ENCODE measurements at regions not wholly inside any gene's neighbourhood (a gene's known extent, or its start where the extent isn't known, plus 50 kb on each side); places are given as distances from the start of the nearest gene placed in this dataset.

DNA sequence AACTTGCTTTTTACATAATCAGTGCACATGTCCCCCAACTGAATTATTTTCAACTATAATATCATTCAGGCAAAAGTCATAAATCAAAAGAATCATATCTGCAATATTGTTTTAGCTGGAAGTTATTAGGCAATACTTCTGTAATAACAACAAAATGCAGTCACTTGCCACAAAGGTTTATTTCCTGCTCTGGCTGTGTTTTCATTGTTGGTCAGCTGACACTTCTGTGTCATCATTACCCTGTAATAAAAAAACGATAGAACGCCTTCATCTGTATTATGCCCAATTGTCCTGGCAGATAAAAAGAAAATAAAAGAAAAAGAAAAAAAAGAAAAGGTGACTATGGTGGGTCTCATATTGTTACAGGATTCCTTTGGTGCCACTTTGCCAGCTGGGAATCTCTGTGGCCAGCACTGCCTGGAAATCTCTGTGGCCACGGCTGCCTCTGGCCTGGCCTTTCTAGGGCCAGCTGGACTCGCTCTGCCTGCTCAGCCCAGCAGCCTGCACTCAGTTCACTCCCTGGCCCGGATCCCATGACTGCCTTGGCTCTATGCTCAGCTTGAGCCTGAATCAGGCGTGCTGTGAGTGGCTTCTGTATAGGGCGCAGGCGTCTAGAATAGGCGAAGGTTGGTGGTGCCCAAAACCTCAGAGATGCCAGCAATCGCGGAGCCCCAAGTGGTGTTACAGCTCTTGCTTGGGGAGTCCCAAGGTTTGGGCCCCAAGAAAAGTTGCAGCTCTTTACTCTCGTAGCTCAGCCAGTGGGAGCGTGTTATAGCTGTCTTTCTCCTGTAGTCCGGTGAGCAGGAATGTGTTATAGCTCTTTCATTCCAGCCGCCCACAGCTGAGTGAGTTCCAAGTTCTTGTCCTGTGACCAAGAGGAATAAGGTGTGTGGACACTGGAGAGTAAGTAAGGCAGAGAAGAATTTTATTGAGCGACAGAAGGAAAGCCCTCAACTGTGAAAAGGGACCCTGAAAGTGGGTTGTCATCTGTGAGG is 1227.1 kb downstream of the SLITRK1 start:
- TF ChIP-seq, protein P1, sequence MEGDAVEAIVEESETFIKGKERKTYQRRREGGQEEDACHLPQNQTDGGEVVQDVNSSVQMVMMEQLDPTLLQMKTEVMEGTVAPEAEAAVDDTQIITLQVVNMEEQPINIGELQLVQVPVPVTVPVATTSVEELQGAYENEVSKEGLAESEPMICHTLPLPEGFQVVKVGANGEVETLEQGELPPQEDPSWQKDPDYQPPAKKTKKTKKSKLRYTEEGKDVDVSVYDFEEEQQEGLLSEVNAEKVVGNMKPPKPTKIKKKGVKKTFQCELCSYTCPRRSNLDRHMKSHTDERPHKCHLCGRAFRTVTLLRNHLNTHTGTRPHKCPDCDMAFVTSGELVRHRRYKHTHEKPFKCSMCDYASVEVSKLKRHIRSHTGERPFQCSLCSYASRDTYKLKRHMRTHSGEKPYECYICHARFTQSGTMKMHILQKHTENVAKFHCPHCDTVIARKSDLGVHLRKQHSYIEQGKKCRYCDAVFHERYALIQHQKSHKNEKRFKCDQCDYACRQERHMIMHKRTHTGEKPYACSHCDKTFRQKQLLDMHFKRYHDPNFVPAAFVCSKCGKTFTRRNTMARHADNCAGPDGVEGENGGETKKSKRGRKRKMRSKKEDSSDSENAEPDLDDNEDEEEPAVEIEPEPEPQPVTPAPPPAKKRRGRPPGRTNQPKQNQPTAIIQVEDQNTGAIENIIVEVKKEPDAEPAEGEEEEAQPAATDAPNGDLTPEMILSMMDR (IDR thresholded peaks at IDR 0.05; ENCODE audit: insufficient read depth, low read length, poor library complexity, severe bottlenecking): no peak
- Histone ChIP-seq H3K4me3 (ENCODE audit: low read depth, low read length) (no peak overlapping the region), H3K36me3 (ENCODE audit: control insufficient read depth, insufficient read depth, low read length) (no peaks in the 10 kb centered on the region), H3K27me3 (ENCODE audit: control insufficient read depth, insufficient read depth, low read length) (no peaks in the 10 kb centered on the region)
- no peak for DNase-seq (ENCODE audit: low read depth)

DNA sequence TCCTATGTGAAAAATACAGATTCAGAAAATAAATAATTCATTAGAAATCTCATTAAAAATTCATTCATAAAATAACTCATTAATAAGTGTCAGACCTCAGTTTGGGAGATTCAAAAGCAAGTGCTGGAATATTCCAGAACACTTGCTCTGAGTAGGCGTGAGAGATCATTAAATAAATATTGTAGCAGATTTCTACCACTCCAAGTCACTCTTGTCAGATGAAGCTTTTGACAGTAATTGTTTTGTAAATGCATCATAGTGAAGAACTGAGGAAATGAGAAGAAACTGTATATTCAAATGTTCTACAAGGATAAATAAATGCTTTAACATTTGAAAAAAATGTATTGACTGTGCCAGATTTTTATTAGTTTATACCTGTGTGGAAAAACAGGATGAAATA is 1228.1 kb downstream of the SLITRK1 start:
- TF ChIP-seq, protein P1 (IDR thresholded peaks at IDR 0.05; ENCODE audit: insufficient read depth, low read length, poor library complexity, severe bottlenecking): no peak
- DNase-seq (ENCODE audit: low read depth): no peak
- Histone ChIP-seq H3K36me3 (ENCODE audit: control insufficient read depth, insufficient read depth, low read length) (no peaks in the 10 kb centered on the region), H3K4me3 (ENCODE audit: low read depth, low read length) (no peak overlapping the region), H3K27me3 (ENCODE audit: control insufficient read depth, insufficient read depth, low read length) (no peaks in the 10 kb centered on the region)

DNA sequence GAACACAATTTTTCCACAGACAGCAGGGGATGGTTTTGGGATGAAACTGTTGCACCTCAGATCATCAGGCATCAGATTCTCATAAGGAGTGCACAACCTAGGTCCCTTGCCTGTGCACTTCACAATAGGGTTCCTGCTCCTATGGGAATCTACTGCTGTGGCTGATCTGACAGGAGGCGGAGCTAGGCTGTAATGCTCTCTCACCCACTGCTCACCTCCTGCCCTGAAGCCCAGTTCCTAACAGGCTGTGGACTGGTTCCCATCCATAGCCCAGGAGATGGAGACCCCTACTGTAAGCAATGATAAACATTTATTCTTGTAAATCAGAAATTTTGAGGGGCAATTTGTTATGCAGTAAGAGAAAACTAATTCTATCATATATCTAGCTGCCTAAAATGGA is 1234.7 kb downstream of the SLITRK1 start:
- Histone ChIP-seq H3K4me3 (ENCODE audit: low read depth, low read length) (no peak overlapping the region), H3K27me3 (ENCODE audit: control insufficient read depth, insufficient read depth, low read length) (no peaks in the 10 kb centered on the region), H3K36me3 (ENCODE audit: control insufficient read depth, insufficient read depth, low read length) (no peaks in the 10 kb centered on the region)
- TF ChIP-seq, protein P1 (IDR thresholded peaks at IDR 0.05; ENCODE audit: insufficient read depth, low read length, poor library complexity, severe bottlenecking): no peak
- DNase-seq (ENCODE audit: low read depth): no peak

DNA sequence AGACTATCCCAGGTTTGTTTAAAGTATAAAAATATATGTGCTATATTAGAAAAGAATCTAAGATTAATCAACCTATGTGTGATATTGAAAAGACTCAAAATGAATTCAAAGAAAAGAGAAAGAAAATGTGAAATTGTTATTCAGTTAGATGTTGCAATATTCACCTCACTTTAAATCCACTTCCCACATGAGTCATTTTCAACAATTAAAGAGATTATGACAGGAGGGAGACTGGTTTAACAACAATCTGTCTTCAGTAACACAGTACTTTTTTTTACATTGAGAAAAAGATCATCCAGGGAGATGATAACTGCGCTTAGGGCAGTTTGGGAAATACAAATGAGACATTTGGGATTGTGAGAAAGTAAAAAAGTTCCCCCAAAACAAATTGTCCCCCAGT is 1246.2 kb downstream of the SLITRK1 start:
- Histone ChIP-seq H3K4me3 (ENCODE audit: low read depth, low read length) (no peak overlapping the region), H3K27me3 (ENCODE audit: control insufficient read depth, insufficient read depth, low read length) (no peaks in the 10 kb centered on the region), H3K36me3 (ENCODE audit: control insufficient read depth, insufficient read depth, low read length) (no peaks in the 10 kb centered on the region)
- TF ChIP-seq, protein P1 (IDR thresholded peaks at IDR 0.05; ENCODE audit: insufficient read depth, low read length, poor library complexity, severe bottlenecking): no peak
- no peak for DNase-seq (ENCODE audit: low read depth)

DNA sequence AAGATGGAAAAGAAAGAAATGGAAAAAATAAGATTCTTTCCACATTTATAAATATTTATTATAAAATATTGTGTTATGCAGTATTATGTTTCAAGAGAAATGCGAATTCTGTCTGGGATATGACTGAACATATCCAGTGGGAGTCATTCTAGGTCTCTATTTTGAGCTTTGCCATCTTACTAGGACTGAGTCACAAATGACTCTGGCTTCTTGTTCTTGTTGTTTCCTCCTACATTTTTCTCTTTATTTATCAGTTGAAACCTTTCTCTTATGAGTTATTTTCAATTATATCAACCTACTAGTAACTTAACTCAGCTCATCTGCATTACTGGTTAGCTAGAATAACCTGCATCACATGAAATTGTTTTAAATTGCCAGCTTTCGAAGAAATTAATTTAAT is 1247.3 kb downstream of the SLITRK1 start:
- TF ChIP-seq, protein P1 (IDR thresholded peaks at IDR 0.05; ENCODE audit: insufficient read depth, low read length, poor library complexity, severe bottlenecking): no peak
- Histone ChIP-seq H3K4me3 (ENCODE audit: low read depth, low read length) (no peak overlapping the region), H3K36me3 (ENCODE audit: control insufficient read depth, insufficient read depth, low read length) (no peaks in the 10 kb centered on the region), H3K27me3 (ENCODE audit: control insufficient read depth, insufficient read depth, low read length) (no peaks in the 10 kb centered on the region)
- DNase-seq (ENCODE audit: low read depth): no peak
